ENCODE measurements at regions not wholly inside any gene's neighbourhood (a gene's known extent, or its start where the extent isn't known, plus 50 kb on each side); places are given as distances from the start of the nearest gene placed in this dataset.

- 60% methylated on average over 3 of the region's 3 CpGs for WGBS (ENCODE audit: low lambda C conversion rate, missing lambda C conversion rate)
- Histone ChIP-seq H3K27me3 (no peaks in the 10 kb centered on the region), H3K27ac (no peak overlapping the region), H3K36me3 (replicated peaks; ENCODE audit: insufficient read depth, low read depth) (no peaks in the 10 kb centered on the region), H3K9me3 (ENCODE audit: low read depth) (no peaks in the 10 kb centered on the region), H3K79me2 (no peaks in the 10 kb centered on the region), H2AFZ (no peak overlapping the region), H3K4me1 (ENCODE audit: insufficient read depth) (no peaks in the 10 kb centered on the region), H4K20me1 (ENCODE audit: insufficient read depth, poor library complexity, severe bottlenecking) (no peaks in the 10 kb centered on the region), H3K9me2 (replicated peaks; ENCODE audit: insufficient read depth) (no peaks in the 10 kb centered on the region), H3K4me3 (no peak overlapping the region), H3K4me2 (no peak overlapping the region)
- TF ChIP-seq CTCF (IDR thresholded peaks at IDR 0.05; ENCODE audit: poor library complexity): no peak
- no peak for DNase-seq (ENCODE audit: low spot score)
Measured at GRCh38 chrX:122203399-122203798, 980.7 kb upstream of the GRIA3 start.

DNA sequence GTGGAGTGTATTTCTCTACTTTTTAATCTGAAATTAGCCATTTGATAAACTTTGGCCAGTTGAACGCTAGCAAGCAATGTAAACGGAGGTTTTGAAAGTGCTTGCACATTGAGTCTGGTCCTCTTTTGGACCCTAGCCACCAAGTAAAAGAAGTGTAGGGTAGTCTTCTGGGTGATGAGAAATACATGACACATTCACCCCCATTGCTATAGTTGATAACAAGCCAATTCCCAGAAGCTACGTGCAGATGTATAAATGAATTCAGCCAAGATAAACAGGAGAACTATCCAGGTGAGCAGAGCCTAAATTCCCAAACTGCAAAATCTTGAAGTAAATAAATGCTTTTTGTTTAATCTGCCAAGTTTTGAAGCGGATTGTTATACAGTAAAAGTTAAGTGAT, 965.4 kb upstream of the GRIA3 start:
- Histone ChIP-seq H3K79me2 (no peaks in the 10 kb centered on the region), H3K27ac (no peak overlapping the region), H3K4me3 (no peak overlapping the region), H4K20me1 (ENCODE audit: insufficient read depth, poor library complexity, severe bottlenecking) (no peaks in the 10 kb centered on the region), H3K27me3 (peaks cover 12% of the 10 kb centered on the region), H3K4me2 (no peak overlapping the region), H3K4me1 (ENCODE audit: insufficient read depth) (no peaks in the 10 kb centered on the region), H3K9me3 (ENCODE audit: low read depth) (no peaks in the 10 kb centered on the region), H2AFZ (no peak overlapping the region), H3K9me2 (replicated peaks; ENCODE audit: insufficient read depth) (no peaks in the 10 kb centered on the region), H3K36me3 (replicated peaks; ENCODE audit: insufficient read depth, low read depth) (no peaks in the 10 kb centered on the region)
- WGBS (ENCODE audit: low lambda C conversion rate, missing lambda C conversion rate): 86% methylated on average over 4 of the region's 4 CpGs
- no peak for TF ChIP-seq EZH2phosphoT487 (IDR thresholded peaks at IDR 0.05; ENCODE audit: low read depth, severe bottlenecking, unreplicated experiment)
- TF ChIP-seq EZH2 (IDR thresholded peaks at IDR 0.05; ENCODE audit: borderline replicate concordance): no peak
- no peak for TF ChIP-seq CTCF (IDR thresholded peaks at IDR 0.05; ENCODE audit: poor library complexity)
- no peak for DNase-seq (ENCODE audit: low spot score)

- H3K4me3 ChIP-seq: no peak overlapping the region
- no peaks in the 10 kb centered on the region for H3K9me3 ChIP-seq (ENCODE audit: low read depth)
- peaks cover 12% of the 10 kb centered on the region for H3K27me3 ChIP-seq
- H2AFZ ChIP-seq: no peak overlapping the region
- H3K4me1 ChIP-seq (ENCODE audit: insufficient read depth): no peaks in the 10 kb centered on the region
- H3K27ac ChIP-seq: no peak overlapping the region
- WGBS (ENCODE audit: low lambda C conversion rate, missing lambda C conversion rate): 71% methylated on average over 1 of the region's 1 CpG
- no peak overlapping the region for H3K4me2 ChIP-seq
- no peaks in the 10 kb centered on the region for H3K79me2 ChIP-seq
- H3K36me3 ChIP-seq (replicated peaks; ENCODE audit: insufficient read depth, low read depth): no peaks in the 10 kb centered on the region
- H4K20me1 ChIP-seq (ENCODE audit: insufficient read depth, poor library complexity, severe bottlenecking): no peaks in the 10 kb centered on the region
- TF ChIP-seq EZH2phosphoT487 (IDR thresholded peaks at IDR 0.05; ENCODE audit: low read depth, severe bottlenecking, unreplicated experiment) (no peak), EZH2 (IDR thresholded peaks at IDR 0.05; ENCODE audit: borderline replicate concordance) (no peak), CTCF (IDR thresholded peaks at IDR 0.05; ENCODE audit: poor library complexity) (no peak)
- H3K9me2 ChIP-seq (replicated peaks; ENCODE audit: insufficient read depth): no peaks in the 10 kb centered on the region
- no peak for DNase-seq (ENCODE audit: low spot score)
Measured at GRCh38 chrX:122219226-122219625, 964.9 kb upstream of the GRIA3 start.

GRCh38 chrX:122219735-122220134, 964.3 kb upstream of the GRIA3 start:
- H2AFZ ChIP-seq: no peak overlapping the region

More at GRCh38 chrX:122219735-122220134, 964.3 kb upstream of the GRIA3 start:
- Histone ChIP-seq H3K9me3 (ENCODE audit: low read depth) (no peaks in the 10 kb centered on the region), H3K4me3 (no peak overlapping the region), H3K4me1 (ENCODE audit: insufficient read depth) (no peaks in the 10 kb centered on the region), H3K9me2 (replicated peaks; ENCODE audit: insufficient read depth) (no peaks in the 10 kb centered on the region), H3K79me2 (no peaks in the 10 kb centered on the region), H3K27ac (no peak overlapping the region), H3K27me3 (peaks cover 12% of the 10 kb centered on the region), H3K4me2 (no peak overlapping the region), H4K20me1 (ENCODE audit: insufficient read depth, poor library complexity, severe bottlenecking) (no peaks in the 10 kb centered on the region), H3K36me3 (replicated peaks; ENCODE audit: insufficient read depth, low read depth) (no peaks in the 10 kb centered on the region)
- DNase-seq (ENCODE audit: low spot score): no peak
- WGBS (ENCODE audit: low lambda C conversion rate, missing lambda C conversion rate): 69% methylated on average over 3 of the region's 3 CpGs
- TF ChIP-seq EZH2phosphoT487 (IDR thresholded peaks at IDR 0.05; ENCODE audit: low read depth, severe bottlenecking, unreplicated experiment): no peak
- TF ChIP-seq EZH2 (IDR thresholded peaks at IDR 0.05; ENCODE audit: borderline replicate concordance): no peak
- no peak for TF ChIP-seq CTCF (IDR thresholded peaks at IDR 0.05; ENCODE audit: poor library complexity)

All from hepatocyte (in vitro differentiated cells).